ENCODE measurements at regions not wholly inside any gene's neighbourhood (a gene's known extent, or its start where the extent isn't known, plus 50 kb on each side); places are given as distances from the start of the nearest gene placed in this dataset.

- TF ChIP-seq CTCF (conservative IDR thresholded peaks at IDR 0.05) (no peak), ZFX (IDR thresholded peaks at IDR 0.05) (no peak)
Observed at GRCh38 chr17:77503293-77503655, 362.5 kb downstream of the SEC14L1 start.

Measured in C4-2B (cell line).